ENCODE measurements at regions not wholly inside any gene's neighbourhood (a gene's known extent, or its start where the extent isn't known, plus 50 kb on each side); places are given as distances from the start of the nearest gene placed in this dataset.

- TF ChIP-seq, protein P1, sequence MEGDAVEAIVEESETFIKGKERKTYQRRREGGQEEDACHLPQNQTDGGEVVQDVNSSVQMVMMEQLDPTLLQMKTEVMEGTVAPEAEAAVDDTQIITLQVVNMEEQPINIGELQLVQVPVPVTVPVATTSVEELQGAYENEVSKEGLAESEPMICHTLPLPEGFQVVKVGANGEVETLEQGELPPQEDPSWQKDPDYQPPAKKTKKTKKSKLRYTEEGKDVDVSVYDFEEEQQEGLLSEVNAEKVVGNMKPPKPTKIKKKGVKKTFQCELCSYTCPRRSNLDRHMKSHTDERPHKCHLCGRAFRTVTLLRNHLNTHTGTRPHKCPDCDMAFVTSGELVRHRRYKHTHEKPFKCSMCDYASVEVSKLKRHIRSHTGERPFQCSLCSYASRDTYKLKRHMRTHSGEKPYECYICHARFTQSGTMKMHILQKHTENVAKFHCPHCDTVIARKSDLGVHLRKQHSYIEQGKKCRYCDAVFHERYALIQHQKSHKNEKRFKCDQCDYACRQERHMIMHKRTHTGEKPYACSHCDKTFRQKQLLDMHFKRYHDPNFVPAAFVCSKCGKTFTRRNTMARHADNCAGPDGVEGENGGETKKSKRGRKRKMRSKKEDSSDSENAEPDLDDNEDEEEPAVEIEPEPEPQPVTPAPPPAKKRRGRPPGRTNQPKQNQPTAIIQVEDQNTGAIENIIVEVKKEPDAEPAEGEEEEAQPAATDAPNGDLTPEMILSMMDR (IDR thresholded peaks at IDR 0.05; ENCODE audit: insufficient read depth, low read length), result no peak
- no peak for DNase-seq (ENCODE audit: low read depth)
- no peak overlapping the region for H3K4me3 ChIP-seq (ENCODE audit: low read depth, low read length)
Observed at GRCh38 chr14:25501749-25502148, 451.8 kb upstream of the STXBP6 start.

GRCh38 chr14:25488961-25489360 lies 439.0 kb upstream of the STXBP6 start:
- TF ChIP-seq, protein P1 (IDR thresholded peaks at IDR 0.05; ENCODE audit: insufficient read depth, low read length), result no peak
- no peak for DNase-seq (ENCODE audit: low read depth)
- H3K4me3 ChIP-seq (ENCODE audit: low read depth, low read length), result no peak overlapping the region

GRCh38 chr14:25485381-25485780 lies 435.4 kb upstream of the STXBP6 start:
- TF ChIP-seq, protein P1 (IDR thresholded peaks at IDR 0.05; ENCODE audit: insufficient read depth, low read length), result no peak
- DNase-seq (ENCODE audit: low read depth), result no peak
- H3K4me3 ChIP-seq (ENCODE audit: low read depth, low read length), result no peak overlapping the region

- no peak overlapping the region for H3K4me3 ChIP-seq (ENCODE audit: low read depth, low read length)
- TF ChIP-seq, protein P1 (IDR thresholded peaks at IDR 0.05; ENCODE audit: insufficient read depth, low read length), result no peak
- no peak for DNase-seq (ENCODE audit: low read depth)
Observed at GRCh38 chr14:25484906-25485305, 435.0 kb upstream of the STXBP6 start.

- DNase-seq (ENCODE audit: low read depth), result no peak
- H3K4me3 ChIP-seq (ENCODE audit: low read depth, low read length), result no peak overlapping the region
- TF ChIP-seq, protein P1 (IDR thresholded peaks at IDR 0.05; ENCODE audit: insufficient read depth, low read length), result no peak
Observed at GRCh38 chr14:25484235-25484634, 434.3 kb upstream of the STXBP6 start.

DNA sequence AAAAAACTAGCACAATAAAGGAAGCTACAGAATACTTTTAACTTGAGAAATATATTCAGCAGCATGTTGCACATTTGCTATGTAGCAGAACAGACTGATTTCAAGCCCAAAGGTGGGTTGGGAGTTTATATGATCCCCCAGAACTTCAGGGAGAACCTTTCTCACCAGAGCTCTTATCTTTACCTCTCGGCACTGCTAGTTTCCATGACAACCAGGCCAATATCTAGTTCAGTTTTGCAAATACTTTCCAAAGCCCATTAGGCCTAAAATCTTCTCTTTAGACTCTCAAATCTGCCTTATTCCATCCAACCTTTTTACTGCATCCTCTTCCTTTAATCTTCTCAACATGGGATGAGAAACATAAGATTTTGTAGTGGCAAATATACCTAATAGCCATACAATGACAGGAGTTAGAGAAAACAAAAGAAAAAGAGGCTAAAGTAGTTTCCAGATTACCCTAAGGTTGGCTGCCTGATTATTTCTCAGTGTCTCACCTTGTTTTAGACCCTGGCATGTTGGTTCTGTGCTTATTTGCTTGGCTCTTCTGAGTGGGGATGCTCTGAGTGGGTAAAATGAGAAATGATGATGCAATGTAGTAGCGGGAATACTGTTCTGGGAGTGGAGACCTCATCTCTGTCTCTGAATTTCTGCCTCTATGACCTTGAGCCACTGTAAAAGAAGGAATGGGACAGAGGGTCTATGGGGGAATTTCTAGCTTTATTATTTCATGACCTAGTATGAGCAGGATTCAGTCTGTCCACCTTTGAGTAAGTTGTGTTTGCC lies 427.6 kb upstream of the STXBP6 start:
- TF ChIP-seq, protein P1 (IDR thresholded peaks at IDR 0.05; ENCODE audit: insufficient read depth, low read length), result no peak
- no peak for DNase-seq (ENCODE audit: low read depth)
- no peak overlapping the region for H3K4me3 ChIP-seq (ENCODE audit: low read depth, low read length)

- TF ChIP-seq, protein P1 (IDR thresholded peaks at IDR 0.05; ENCODE audit: insufficient read depth, low read length), result no peak
- no peak for DNase-seq (ENCODE audit: low read depth)
- H3K4me3 ChIP-seq (ENCODE audit: low read depth, low read length), result no peak overlapping the region
Observed at GRCh38 chr14:25472700-25473099, 422.8 kb upstream of the STXBP6 start.

All from fibroblast of the aortic adventitia (primary cell).